Hepatocyte (in vitro differentiated cells): ENCODE measurements at regions not wholly inside any gene's neighbourhood (a gene's known extent, or its start where the extent isn't known, plus 50 kb on each side); places are given as distances from the start of the nearest gene placed in this dataset.

Experiments used
- DNase-seq: peaks from one replicate; pipeline ENCODE4 v3.0.0-alpha.2; 2016; ENCODE audit warnings: low spot score
- H2AFZ ChIP-seq: fragments of 200-600 bp; sonication (generic); 2 replicates; pipeline ENCODE4 v1.6.0; 2016; ENCODE audit warnings: antibody characterized with exemption, mild to moderate bottlenecking
- H3K27ac ChIP-seq: fragments of 200-600 bp; sonication (generic); 2 replicates; pipeline ENCODE4 v1.5.1; 2016; ENCODE audit warnings: mild to moderate bottlenecking
- H3K27me3 ChIP-seq: fragments of 200-600 bp; sonication (generic); 2 replicates; pipeline ENCODE4 v1.6.1; 2016
- H3K36me3 ChIP-seq: fragments of 200-600 bp; sonication (generic); replicated peaks from 2 replicates; pipeline ENCODE4 v1.5.1; 2016; ENCODE audit warnings: low read depth; ENCODE audit not compliant: insufficient read depth
- H3K4me1 ChIP-seq: fragments of 200-600 bp; sonication (generic); 2 replicates; pipeline ENCODE4 v1.5.1; 2016; ENCODE audit warnings: mild to moderate bottlenecking, moderate library complexity; ENCODE audit not compliant: insufficient read depth
- H3K4me2 ChIP-seq: fragments of 200-600 bp; sonication (generic); 2 replicates; pipeline ENCODE4 v1.6.0; 2016
- H3K4me3 ChIP-seq: fragments of 200-600 bp; sonication (generic); 2 replicates; pipeline ENCODE4 v1.5.1; 2016; ENCODE audit warnings: mild to moderate bottlenecking
- H3K79me2 ChIP-seq: fragments of 200-600 bp; sonication (generic); 2 replicates; pipeline ENCODE4 v1.6.0; 2017; ENCODE audit warnings: mild to moderate bottlenecking
- H3K9me2 ChIP-seq: fragments of 200-600 bp; sonication (generic); replicated peaks from 2 replicates; pipeline ENCODE4 v1.6.0; 2017; ENCODE audit warnings: mild to moderate bottlenecking; ENCODE audit not compliant: insufficient read depth
- H3K9me3 ChIP-seq: fragments of 200-600 bp; sonication (generic); 2 replicates; pipeline ENCODE4 v1.5.1; 2016; ENCODE audit warnings: low read depth, mild to moderate bottlenecking
- H4K20me1 ChIP-seq: fragments of 200-600 bp; sonication (generic); 2 replicates; pipeline ENCODE4 v1.6.0; 2016; ENCODE audit warnings: mild to moderate bottlenecking; ENCODE audit not compliant: insufficient read depth, poor library complexity, severe bottlenecking
- CTCF ChIP-seq: fragments of 200-600 bp; sonication (generic); IDR thresholded peaks from 2 replicates; pipeline ENCODE4 v1.5.1; 2016; ENCODE audit warnings: antibody characterized with exemption, mild to moderate bottlenecking; ENCODE audit not compliant: poor library complexity
- EZH2 ChIP-seq: fragments of 200-600 bp; sonication (generic); IDR thresholded peaks from 2 replicates; pipeline ENCODE4 v1.6.1; 2016; ENCODE audit warnings: antibody characterized with exemption, mild to moderate bottlenecking, borderline replicate concordance
- EZH2phosphoT487 ChIP-seq: fragments of 200-600 bp; sonication (generic); IDR thresholded peaks from one replicate; pipeline ENCODE4 v1.6.1; 2018; ENCODE audit warnings: antibody characterized with exemption, mild to moderate bottlenecking, low read depth, moderate library complexity; ENCODE audit not compliant: unreplicated experiment, severe bottlenecking
- WGBS: methylation state at CpG from one replicate; pipeline ENCODE4 v1.1.6; 2016; ENCODE audit warnings: low lambda C conversion rate; ENCODE audit errors: missing lambda C conversion rate; 5-methylcytosine and 5-hydroxymethylcytosine counted together

- peaks cover 3% of the 10 kb centered on the region for H4K20me1 ChIP-seq
- peaks cover 7% of the 10 kb centered on the region for H3K4me1 ChIP-seq
- H3K9me2 ChIP-seq = no peaks in the 10 kb centered on the region
- 100% methylated on average over 2 of the region's 2 CpGs for WGBS
- TF ChIP-seq EZH2 = no peak
- peaks cover 96% of the 10 kb centered on the region for H3K79me2 ChIP-seq
- no peak for DNase-seq
- no peak overlapping the region for H2AFZ ChIP-seq
- no peaks in the 10 kb centered on the region for H3K27me3 ChIP-seq
- H3K4me2 ChIP-seq = no peak overlapping the region
- H3K9me3 ChIP-seq = no peaks in the 10 kb centered on the region
- no peaks in the 10 kb centered on the region for H3K36me3 ChIP-seq
- H3K27ac ChIP-seq = no peak overlapping the region
- no peak overlapping the region for H3K4me3 ChIP-seq
Measured at GRCh38 chr5:124692950-124693349, 53.5 kb downstream of the ZNF608 start.

GRCh38 chr5:124692324-124692723 is 54.1 kb downstream of the ZNF608 start:
- H3K4me2 ChIP-seq = no peak overlapping the region
- H3K9me3 ChIP-seq = no peaks in the 10 kb centered on the region
- peaks cover 6% of the 10 kb centered on the region for H4K20me1 ChIP-seq
- DNase-seq = no peak
- WGBS = 88% methylated on average over 3 of the region's 3 CpGs
- H3K27me3 ChIP-seq = no peaks in the 10 kb centered on the region
- no peaks in the 10 kb centered on the region for H3K9me2 ChIP-seq
- TF ChIP-seq CTCF = no peak
- no peak for TF ChIP-seq EZH2phosphoT487
- no peak for TF ChIP-seq EZH2
- peaks cover 96% of the 10 kb centered on the region for H3K79me2 ChIP-seq
- H2AFZ ChIP-seq = no peak overlapping the region
- peaks cover 1% of the 10 kb centered on the region for H3K4me1 ChIP-seq
- H3K4me3 ChIP-seq = no peak overlapping the region
- no peaks in the 10 kb centered on the region for H3K36me3 ChIP-seq
- H3K27ac ChIP-seq = no peak overlapping the region

- H4K20me1 ChIP-seq = peaks cover 6% of the 10 kb centered on the region
- no peaks in the 10 kb centered on the region for H3K27me3 ChIP-seq
- no peak overlapping the region for H2AFZ ChIP-seq
- H3K36me3 ChIP-seq = no peaks in the 10 kb centered on the region
- H3K9me2 ChIP-seq = no peaks in the 10 kb centered on the region
- no peak overlapping the region for H3K4me2 ChIP-seq
- no peak overlapping the region for H3K27ac ChIP-seq
- DNase-seq = no peak
- no peaks in the 10 kb centered on the region for H3K4me1 ChIP-seq
- peaks cover 98% of the 10 kb centered on the region for H3K79me2 ChIP-seq
- TF ChIP-seq EZH2phosphoT487 (no peak), CTCF (no peak), EZH2 (no peak)
- H3K4me3 ChIP-seq = no peak overlapping the region
- no peaks in the 10 kb centered on the region for H3K9me3 ChIP-seq
Measured at GRCh38 chr5:124689653-124690052, 56.8 kb downstream of the ZNF608 start.

- Histone ChIP-seq H2AFZ (no peak overlapping the region), H3K27me3 (no peaks in the 10 kb centered on the region), H3K9me3 (no peaks in the 10 kb centered on the region), H3K36me3 (no peaks in the 10 kb centered on the region), H3K4me3 (no peak overlapping the region), H4K20me1 (peaks cover 6% of the 10 kb centered on the region), H3K79me2 (peaks cover 95% of the 10 kb centered on the region), H3K27ac (no peak overlapping the region), H3K4me2 (no peak overlapping the region), H3K9me2 (no peaks in the 10 kb centered on the region), H3K4me1 (peaks cover 14% of the 10 kb centered on the region)
- no peak for DNase-seq
- TF ChIP-seq CTCF = no peak
- no peak for TF ChIP-seq EZH2phosphoT487
- TF ChIP-seq EZH2 = no peak
- WGBS = 86% methylated on average over 3 of the region's 3 CpGs
Measured at GRCh38 chr5:124686239-124687004, 60.0 kb downstream of the ZNF608 start.
